HEK293 (cell line): ENCODE measurements at regions not wholly inside any gene's neighbourhood (a gene's known extent, or its start where the extent isn't known, plus 50 kb on each side); places are given as distances from the start of the nearest gene placed in this dataset.

ENCODE experiments used
- CTCF ChIA-PET: fragments of 350-600 bp; formaldehyde crosslinking; extraction: SDS; loops from one replicate; lab custom pipeline; 2021; ENCODE audit warnings: antibody characterized with exemption; lab: Yijun Ruan, JAX
- POLR2A ChIA-PET: fragments of 300-600 bp; formaldehyde crosslinking; extraction: SDS; loops from one replicate; lab custom pipeline; 2020; ENCODE audit warnings: antibody characterized with exemption, inconsistent platforms; lab: Yijun Ruan, JAX
- H3K27ac ChIP-seq: fragments of 200-500 bp; sonication (Bioruptor generic); 2 replicates; pipeline ENCODE4 v1.5.1; 2014; ENCODE audit warnings: low read depth, low read length, control low read depth, inconsistent platforms; ENCODE audit errors: extremely low read depth
- H3K36me3 ChIP-seq, 2 experiments: fragments of 200-500 bp in 1 of 2; sonication (Bioruptor generic) in 1 of 2; 1 replicate in 1 of 2; 2 replicates in 1 of 2; pipeline ENCODE4 v1.5.1; 2014 to 2017; ENCODE audit warnings: inconsistent platforms in 2 of 2, low read length in 2 of 2; ENCODE audit not compliant: control insufficient read depth in 2 of 2, insufficient read depth in 1 of 2
- H3K4me1 ChIP-seq: fragments of 200-500 bp; sonication (Bioruptor generic); 2 replicates; pipeline ENCODE4 v1.5.1; 2014; ENCODE audit warnings: mild to moderate bottlenecking, low read length, inconsistent platforms; ENCODE audit not compliant: control insufficient read depth, insufficient read depth
- H3K4me3 ChIP-seq: 2 replicates; pipeline ENCODE4 v1.5.1; 2011; ENCODE audit warnings: low read depth, mild to moderate bottlenecking, control low read depth, low read length, moderate library complexity
- H3K9me3 ChIP-seq: fragments of 200-500 bp; sonication (Bioruptor generic); 2 replicates; pipeline ENCODE4 v1.5.1; 2014; ENCODE audit warnings: low read depth, low read length, inconsistent platforms; ENCODE audit not compliant: control insufficient read depth, insufficient read depth
- AEBP2 ChIP-seq: fragments of 450-650 bp; formaldehyde crosslinking; IDR thresholded peaks from 2 replicates; pipeline ENCODE4 v1.5.1; 2016; ENCODE audit warnings: missing biosample characterization, missing genetic modification characterization, borderline replicate concordance
- HOXD13 ChIP-seq: sonication (generic); formaldehyde crosslinking; IDR thresholded peaks from 2 replicates; pipeline ENCODE4 v1.8.0; 2022; ENCODE audit warnings: missing genetic modification reagents, borderline replicate concordance
- MEIS1 ChIP-seq: sonication (generic); formaldehyde crosslinking; IDR thresholded peaks from 2 replicates; pipeline ENCODE4 v1.8.1; 2022; ENCODE audit warnings: missing genetic modification reagents, mild to moderate bottlenecking, borderline replicate concordance
- ZBTB1 ChIP-seq: fragments of 450-650 bp; formaldehyde crosslinking; IDR thresholded peaks from 2 replicates; pipeline ENCODE4 v1.5.1; 2016; ENCODE audit warnings: missing biosample characterization, missing genetic modification characterization
- ZBTB21 ChIP-seq: fragments of 450-650 bp; formaldehyde crosslinking; IDR thresholded peaks from 2 replicates; pipeline ENCODE4 v1.5.1; 2017; ENCODE audit warnings: missing biosample characterization, missing genetic modification characterization
- ZBTB48 ChIP-seq: fragments of 450-650 bp; formaldehyde crosslinking; IDR thresholded peaks from 2 replicates; pipeline ENCODE4 v1.5.1; 2016; ENCODE audit warnings: missing biosample characterization, missing genetic modification characterization
- ZFP37 ChIP-seq: fragments of 450-650 bp; formaldehyde crosslinking; IDR thresholded peaks from 2 replicates; pipeline ENCODE4 v1.5.1; 2016; ENCODE audit warnings: missing biosample characterization, missing genetic modification characterization
- ZNF112 ChIP-seq: fragments of 450-650 bp; formaldehyde crosslinking; IDR thresholded peaks from 2 replicates; pipeline ENCODE4 v1.5.0; 2017; ENCODE audit warnings: missing biosample characterization, missing genetic modification characterization
- ZNF114 ChIP-seq: fragments of 450-650 bp; formaldehyde crosslinking; IDR thresholded peaks from 2 replicates; pipeline ENCODE4 v1.5.0; 2017; ENCODE audit warnings: missing biosample characterization, missing genetic modification characterization
- ZNF221 ChIP-seq: fragments of 450-650 bp; formaldehyde crosslinking; IDR thresholded peaks from 2 replicates; pipeline ENCODE4 v1.5.1; 2017; ENCODE audit warnings: missing biosample characterization, missing genetic modification characterization, borderline replicate concordance
- ZNF23 ChIP-seq: fragments of 450-650 bp; formaldehyde crosslinking; IDR thresholded peaks from 2 replicates; pipeline ENCODE4 v1.5.1; 2016; ENCODE audit warnings: missing biosample characterization, missing genetic modification characterization, borderline replicate concordance
- ZNF248 ChIP-seq: fragments of 450-650 bp; formaldehyde crosslinking; IDR thresholded peaks from 2 replicates; pipeline ENCODE4 v1.5.1; 2017; ENCODE audit warnings: missing biosample characterization, missing genetic modification characterization
- ZNF280C ChIP-seq: fragments of 450-650 bp; formaldehyde crosslinking; IDR thresholded peaks from 2 replicates; pipeline ENCODE4 v1.5.1; 2016; ENCODE audit warnings: missing biosample characterization, missing genetic modification characterization
- ZNF280D ChIP-seq: fragments of 450-650 bp; formaldehyde crosslinking; IDR thresholded peaks from 2 replicates; pipeline ENCODE4 v1.5.1; 2016; ENCODE audit warnings: missing biosample characterization, missing genetic modification characterization
- ZNF354C ChIP-seq: fragments of 450-650 bp; formaldehyde crosslinking; IDR thresholded peaks from 2 replicates; pipeline ENCODE4 v1.5.1; 2016; ENCODE audit warnings: missing biosample characterization, missing genetic modification characterization, low read depth, borderline replicate concordance
- ZNF423 ChIP-seq: fragments of 450-650 bp; formaldehyde crosslinking; IDR thresholded peaks from 2 replicates; pipeline ENCODE4 v1.5.1; 2016; ENCODE audit warnings: missing biosample characterization, missing genetic modification characterization
- ZNF433 ChIP-seq: fragments of 450-650 bp; formaldehyde crosslinking; IDR thresholded peaks from 2 replicates; pipeline ENCODE4 v1.5.1; 2016; ENCODE audit warnings: missing biosample characterization, missing genetic modification characterization, low read depth
- ZNF510 ChIP-seq: fragments of 450-650 bp; formaldehyde crosslinking; IDR thresholded peaks from 2 replicates; pipeline ENCODE4 v1.5.1; 2018; ENCODE audit warnings: mild to moderate bottlenecking, missing genetic modification characterization, missing biosample characterization; ENCODE audit not compliant: insufficient replicate concordance
- ZNF513 ChIP-seq: fragments of 450-650 bp; IDR thresholded peaks from 2 replicates; pipeline ENCODE4 v1.5.1; 2018; ENCODE audit warnings: missing biosample characterization, missing genetic modification characterization
- ZNF561 ChIP-seq: fragments of 450-650 bp; IDR thresholded peaks from 2 replicates; pipeline ENCODE4 v1.5.1; 2018; ENCODE audit warnings: missing biosample characterization, missing genetic modification characterization, borderline replicate concordance
- ZNF571 ChIP-seq: fragments of 450-650 bp; formaldehyde crosslinking; IDR thresholded peaks from 2 replicates; pipeline ENCODE4 v1.5.0; 2017; ENCODE audit warnings: missing biosample characterization, missing genetic modification characterization
- ZNF585B ChIP-seq: fragments of 450-650 bp; formaldehyde crosslinking; IDR thresholded peaks from 2 replicates; pipeline ENCODE4 v1.5.1; 2016; ENCODE audit warnings: missing biosample characterization, missing genetic modification characterization
- ZNF76 ChIP-seq: fragments of 450-650 bp; formaldehyde crosslinking; IDR thresholded peaks from 2 replicates; pipeline ENCODE4; 2016; ENCODE audit warnings: low read depth, missing biosample characterization, missing genetic modification characterization, borderline replicate concordance
- ZNF776 ChIP-seq: fragments of 450-650 bp; formaldehyde crosslinking; IDR thresholded peaks from 2 replicates; pipeline ENCODE4 v1.5.0; 2017; ENCODE audit warnings: missing biosample characterization, missing genetic modification characterization, borderline replicate concordance
- ZSCAN4 ChIP-seq: fragments of 450-650 bp; formaldehyde crosslinking; IDR thresholded peaks from 2 replicates; pipeline ENCODE4 v1.5.1; 2017; ENCODE audit warnings: missing biosample characterization, missing genetic modification characterization

GRCh38 chr11:110029714-110030113 is 63.5 kb upstream of the ZC3H12C start:
- Histone ChIP-seq H3K4me3 (no peak overlapping the region), H3K27ac (no peak overlapping the region), H3K4me1 (no peaks in the 10 kb centered on the region), H3K36me3 (no peaks in the 10 kb centered on the region), H3K9me3 (no peaks in the 10 kb centered on the region)
- ChIA-PET CTCF (no interaction called here), POLR2A (no interaction called here)
- no peak for TF ChIP-seq ZNF280D (tag by site-specific recombination)
- no peak for TF ChIP-seq MEIS1
- TF ChIP-seq ZNF561 (tag by site-specific recombination): no peak
- TF ChIP-seq ZNF23 (tag by site-specific recombination): no peak
- no peak for TF ChIP-seq ZNF280C (tag by site-specific recombination)
- no peak for TF ChIP-seq HOXD13

GRCh38 chr11:110031171-110031570 is 62.0 kb upstream of the ZC3H12C start:
- no peak overlapping the region for H3K4me3 ChIP-seq
- POLR2A ChIA-PET: interaction anchor here (1.2 kb wide), 1 partner anchor 63 kb away, joined by 5 read pairs; no protein-coding TSS in a partner anchor
- CTCF ChIA-PET: interaction anchor here (0.9 kb wide), 1 partner anchor 32 kb away, joined by 3 read pairs; no protein-coding TSS in a partner anchor
- no peaks in the 10 kb centered on the region for H3K9me3 ChIP-seq
- H3K36me3 ChIP-seq: no peaks in the 10 kb centered on the region
- no peaks in the 10 kb centered on the region for H3K4me1 ChIP-seq
- H3K27ac ChIP-seq: no peak overlapping the region
- TF ChIP-seq ZFP37 (tag by site-specific recombination) (no peak), ZNF221 (no peak), ZNF248 (tag by site-specific recombination) (no peak), ZNF776 (tag by site-specific recombination) (no peak), ZNF571 (tag by site-specific recombination) (no peak), ZNF510 (tag by site-specific recombination) (no peak), ZBTB1 (tag by site-specific recombination) (no peak), ZNF513 (tag by site-specific recombination) (no peak), ZNF423 (no peak), ZNF112 (tag by site-specific recombination) (no peak), AEBP2 (no peak), ZNF354C (tag by site-specific recombination) (no peak), ZBTB48 (tag by site-specific recombination) (no peak), ZNF433 (tag by site-specific recombination) (no peak), ZNF76 (tag by site-specific recombination) (no peak), ZNF585B (no peak), ZSCAN4 (tag by site-specific recombination) (no peak), ZBTB21 (tag by site-specific recombination) (no peak), ZNF114 (tag by site-specific recombination) (no peak)
